HG03135 (cell line): ENCODE measurements at regions not wholly inside any gene's neighbourhood (a gene's known extent, or its start where the extent isn't known, plus 50 kb on each side); places are given as distances from the start of the nearest gene placed in this dataset.

Experiments
- ATAC-seq: cut with Tn5 transposase; IDR thresholded peaks from one replicate; pipeline ENCODE4 v1.9.1; 2021; ENCODE audit warnings: mild to moderate bottlenecking, moderate library complexity; ENCODE audit not compliant: unreplicated experiment

DNA sequence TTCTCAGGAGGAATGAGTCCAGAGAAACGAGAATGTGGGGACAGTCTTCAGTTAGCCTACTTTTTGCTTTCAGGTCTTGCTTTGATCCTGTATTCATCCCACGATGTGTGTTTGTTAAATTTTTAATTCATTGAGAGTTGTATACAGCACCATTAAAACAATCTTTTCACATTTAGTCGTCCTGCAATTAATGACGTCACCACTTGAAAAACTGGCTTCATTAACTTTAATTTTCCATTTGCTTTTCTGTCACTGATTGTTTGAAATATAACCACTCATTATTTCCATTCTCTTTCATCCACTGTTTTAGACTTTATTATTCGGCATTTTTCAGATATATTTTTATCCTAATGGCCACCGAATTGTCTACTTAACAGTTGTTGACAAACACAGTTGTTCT, 146.9 kb downstream of the TFEC start:
- ATAC-seq: no peak

DNA sequence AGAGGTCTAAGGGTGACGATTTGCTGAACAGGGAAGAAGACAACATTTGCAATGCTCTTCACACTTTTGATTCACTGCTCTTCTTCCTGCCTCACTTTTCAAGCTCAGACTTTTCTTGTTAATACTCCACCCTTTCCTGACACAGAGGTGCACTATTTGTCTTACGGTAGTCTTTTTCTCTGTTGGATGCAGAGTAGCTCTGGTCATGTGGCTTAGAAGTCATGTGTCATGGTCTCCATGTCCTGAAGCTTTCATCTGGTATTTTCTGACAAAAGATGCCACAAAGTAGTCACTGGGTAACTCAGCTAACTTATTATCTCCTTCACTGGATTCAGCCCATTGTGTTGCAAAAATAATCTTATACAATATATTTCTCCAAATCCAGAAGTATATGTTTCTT, 149.1 kb downstream of the TFEC start:
- no peak for ATAC-seq

GRCh38 chr7:115879171-115879570, 151.4 kb downstream of the TFEC start:
- no peak for ATAC-seq

DNA sequence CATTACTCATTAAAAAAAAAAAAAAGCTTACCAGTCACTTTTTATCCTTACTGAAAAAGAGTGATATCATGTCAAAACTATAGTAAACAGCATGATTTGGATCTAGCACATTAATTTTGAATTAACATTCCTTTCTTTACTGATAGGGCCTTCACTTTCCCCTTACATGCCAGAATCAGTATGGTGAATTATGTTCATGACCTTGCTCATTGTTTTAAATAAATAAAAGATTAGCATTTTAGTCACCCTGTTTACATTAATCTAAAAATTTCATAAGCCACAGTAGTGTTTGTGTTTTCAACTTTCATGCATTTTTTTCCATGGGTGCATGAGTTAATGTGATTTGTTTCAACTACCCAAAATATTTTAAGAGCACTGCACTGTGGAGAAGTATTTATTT, 160.8 kb downstream of the TFEC start:
- no peak for ATAC-seq

- ATAC-seq: no peak
Measured at GRCh38 chr7:115869190-115869589, 161.4 kb downstream of the TFEC start.

DNA sequence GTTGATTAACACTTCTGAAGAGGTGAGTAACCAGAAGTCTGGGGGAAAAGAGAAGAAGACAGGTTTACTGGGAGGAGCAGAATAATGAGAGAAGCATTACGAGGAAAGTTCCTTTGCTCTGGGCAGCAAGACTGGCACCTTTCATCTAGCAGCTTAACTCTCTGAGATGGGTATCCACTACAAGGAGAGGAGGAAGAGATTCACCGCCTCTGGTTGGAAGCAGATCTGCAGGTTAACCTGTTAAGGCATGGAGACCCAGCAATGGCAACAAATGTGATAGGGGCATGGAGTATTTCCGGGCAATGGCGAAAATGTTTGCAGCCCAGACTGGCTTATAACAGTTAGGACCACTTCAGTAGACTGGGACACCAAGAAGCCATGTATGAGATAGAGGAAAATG, 162.2 kb downstream of the TFEC start:
- ATAC-seq: no peak

GRCh38 chr7:115864082-115864481, 166.5 kb downstream of the TFEC start:
- no peak for ATAC-seq

GRCh38 chr7:115851291-115851690, 179.3 kb downstream of the TFEC start:
- ATAC-seq: no peak

DNA sequence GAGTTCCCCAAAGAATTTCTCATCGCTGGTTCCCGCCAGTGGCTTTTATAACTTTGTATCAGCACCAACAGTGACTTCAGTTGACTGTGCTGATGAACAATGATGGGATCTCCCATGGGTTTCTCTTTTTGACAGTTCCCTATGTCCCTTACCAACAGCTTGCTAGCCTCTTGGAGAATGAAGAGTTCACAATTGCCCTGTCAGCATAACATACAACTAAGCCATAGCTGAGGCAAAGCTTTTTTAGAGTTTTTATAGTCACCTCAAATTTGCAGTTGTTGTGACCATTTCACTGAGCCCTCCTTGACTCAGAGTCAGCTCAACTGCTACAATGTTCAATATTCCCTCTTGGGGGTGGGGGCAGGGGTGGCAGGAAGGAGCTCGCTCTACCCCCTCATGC, 179.8 kb downstream of the TFEC start:
- no peak for ATAC-seq

GRCh38 chr7:115844857-115845256, 185.7 kb downstream of the TFEC start:
- no peak for ATAC-seq

DNA sequence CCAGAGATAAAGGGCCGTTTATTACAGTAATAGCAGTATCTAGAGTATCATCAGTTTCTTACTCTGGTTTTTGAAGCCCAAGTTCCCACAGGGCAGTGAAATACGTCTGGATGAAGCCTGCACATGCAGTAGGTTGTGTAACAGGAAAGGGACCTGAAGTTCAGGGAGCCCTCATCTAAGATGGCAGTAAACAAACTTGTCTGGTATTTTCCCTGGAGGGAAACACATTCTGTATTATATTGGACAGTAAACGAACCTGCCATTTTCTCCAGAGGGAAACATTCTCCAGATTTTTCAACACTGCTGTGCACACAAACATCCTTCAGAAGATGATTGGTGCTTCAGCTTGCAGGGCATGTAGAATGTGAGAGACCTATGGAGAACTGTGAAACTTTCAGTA, 189.9 kb downstream of the TFEC start:
- ATAC-seq: no peak

- no peak for ATAC-seq
Measured at GRCh38 chr7:115838829-115839228, 191.7 kb downstream of the TFEC start.

DNA sequence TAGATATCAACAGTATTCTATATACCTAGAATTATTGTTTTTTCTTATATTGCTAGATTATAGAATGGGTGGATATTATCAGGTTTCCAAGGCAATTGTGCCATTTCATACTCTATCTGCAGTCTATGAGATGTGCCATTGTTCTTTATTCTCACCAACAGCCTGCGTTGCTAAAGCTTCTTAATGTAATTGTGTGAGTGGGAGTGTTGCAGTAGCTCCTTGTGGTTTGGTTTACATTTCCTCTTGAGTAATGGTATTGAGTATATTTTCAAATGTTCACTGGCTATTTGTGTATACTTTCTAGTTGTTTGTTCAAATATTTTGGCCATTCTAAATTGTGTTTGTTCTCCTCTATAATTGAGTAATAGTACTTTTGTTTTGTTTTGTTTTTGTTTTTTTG, 199.2 kb downstream of the TFEC start:
- ATAC-seq: no peak

GRCh38 chr7:115827305-115828045, 203.1 kb downstream of the TFEC start:
- ATAC-seq: no peak

DNA sequence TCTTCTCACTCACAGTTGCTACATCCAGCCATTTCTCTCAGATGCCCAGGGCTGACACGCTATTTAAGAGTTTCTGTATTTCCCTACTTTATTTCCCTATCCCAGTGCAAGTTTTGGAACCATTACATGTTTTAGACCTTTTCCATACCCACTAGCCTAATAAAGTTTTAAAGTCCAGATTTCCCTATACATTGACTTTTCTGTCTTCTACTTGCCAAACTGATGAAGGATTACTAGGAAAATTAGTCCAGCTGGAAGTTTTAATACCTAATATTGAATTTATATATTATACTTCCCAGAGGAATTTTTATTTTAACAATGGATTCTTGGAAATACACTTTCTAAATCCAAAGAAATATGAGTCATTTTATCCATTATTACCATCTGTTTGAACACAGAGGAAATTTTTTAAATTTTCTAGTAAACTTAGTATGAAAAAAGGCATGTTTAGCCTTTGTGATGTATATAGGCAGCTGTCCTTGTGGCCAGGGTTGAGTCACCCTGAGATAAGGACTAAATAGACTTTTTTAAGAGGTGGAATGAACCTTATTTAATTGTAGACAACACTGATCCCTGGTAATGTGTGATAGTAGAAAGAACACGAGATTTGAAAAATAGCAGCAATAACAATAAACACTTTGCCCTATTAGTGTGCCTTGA, 205.0 kb downstream of the TFEC start:
- no peak for ATAC-seq

DNA sequence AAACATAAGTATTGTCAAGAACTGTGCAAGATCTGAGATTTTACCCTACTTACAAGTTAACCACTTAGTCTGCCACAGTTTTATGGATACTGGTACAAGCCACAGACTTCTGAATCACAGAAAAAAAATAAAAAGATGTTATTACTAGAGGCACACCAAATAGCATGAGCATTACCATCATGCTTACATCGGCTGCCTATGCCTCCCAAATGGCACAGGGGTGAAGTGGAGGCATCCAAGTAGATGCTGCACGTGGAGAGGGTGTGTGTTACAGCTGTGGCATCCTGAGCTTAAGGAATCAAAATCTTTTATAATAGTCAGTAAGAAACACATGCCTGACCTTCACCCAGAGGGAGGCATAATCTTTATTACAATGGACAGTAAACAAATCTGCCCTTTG, 207.8 kb downstream of the TFEC start:
- ATAC-seq: no peak

- ATAC-seq: no peak
Measured at GRCh38 chr7:115822380-115822779, 208.2 kb downstream of the TFEC start.

DNA sequence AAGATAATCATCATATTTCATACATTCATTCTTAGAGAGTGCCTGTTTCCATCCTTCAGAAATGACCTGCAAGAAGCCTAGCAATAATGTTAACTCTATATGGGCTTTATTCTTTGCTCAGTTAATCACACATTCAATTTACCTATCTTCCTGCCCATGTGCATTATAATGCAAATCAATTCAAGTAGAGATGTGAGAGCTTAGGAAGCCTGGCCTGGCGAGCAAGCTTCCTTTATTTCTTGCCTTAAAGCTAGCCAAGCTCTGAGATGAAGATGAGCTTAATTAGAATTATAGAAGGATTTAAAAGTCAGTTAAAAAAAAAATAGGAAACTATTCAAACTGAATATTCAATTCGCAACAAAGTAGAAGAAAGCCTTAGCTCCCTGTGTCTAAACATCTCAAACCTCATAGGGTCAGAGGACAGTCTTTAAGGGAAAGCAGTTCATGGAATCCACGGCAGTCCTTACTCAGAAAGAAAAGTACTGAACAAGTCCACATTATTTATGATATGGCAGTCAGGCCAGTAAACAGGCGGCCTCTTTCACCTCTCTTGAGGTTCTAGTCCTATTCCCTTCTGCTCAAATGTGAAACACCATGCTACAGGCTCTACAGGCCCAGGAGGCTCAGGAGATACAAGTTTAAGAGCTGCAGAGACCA, 214.1 kb downstream of the TFEC start:
- ATAC-seq: no peak

DNA sequence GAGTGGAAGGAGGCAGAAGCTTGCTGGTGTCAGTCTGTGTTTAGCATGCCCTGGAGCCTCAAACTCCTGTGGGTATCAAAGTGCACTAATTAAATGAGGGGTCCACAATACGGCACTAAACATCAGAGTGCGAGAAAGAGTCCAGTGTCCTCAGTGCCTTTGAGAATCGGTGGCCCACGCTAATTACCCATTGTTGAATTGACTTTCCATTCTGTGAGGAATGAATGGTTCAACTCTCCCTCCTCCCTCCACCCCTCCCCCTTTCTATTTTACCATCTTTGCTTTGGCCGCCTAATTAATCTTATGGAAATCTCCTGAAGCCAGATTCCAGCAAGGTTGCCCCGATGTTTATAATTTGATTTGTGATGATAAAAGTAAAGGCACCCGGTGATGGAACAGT, 217.8 kb downstream of the TFEC start:
- ATAC-seq: no peak

- ATAC-seq: no peak
Measured at GRCh38 chr7:115805458-115805857, 225.1 kb downstream of the TFEC start.

GRCh38 chr7:115802415-115802814, 228.1 kb downstream of the TFEC start:
- ATAC-seq: no peak

- ATAC-seq: no peak
Measured at GRCh38 chr7:115799430-115799829, 231.1 kb downstream of the TFEC start.
